H9 (cell line): ENCODE measurements at regions not wholly inside any gene's neighbourhood (a gene's known extent, or its start where the extent isn't known, plus 50 kb on each side); places are given as distances from the start of the nearest gene placed in this dataset.

ENCODE experiments used
- DNase-seq: peaks from one replicate; pipeline ENCODE4 v3.0.0-alpha.2; 2017
- H2AFZ ChIP-seq: one replicate; pipeline ENCODE4 v1.6.1; 2013; ENCODE audit warnings: mild to moderate bottlenecking, low read length, control low read depth, moderate library complexity
- H2AK5ac ChIP-seq: 2 replicates; pipeline ENCODE4 v1.6.1; 2013; ENCODE audit warnings: low read length, control low read depth, mixed read lengths; ENCODE audit not compliant: insufficient read length
- H2BK120ac ChIP-seq: one replicate; pipeline ENCODE4 v1.6.1; 2013; ENCODE audit warnings: low read depth, mild to moderate bottlenecking, low read length, control low read depth, inconsistent platforms; ENCODE audit not compliant: poor library complexity, severe bottlenecking
- H2BK12ac ChIP-seq: 2 replicates; pipeline ENCODE4 v1.6.1; 2013; ENCODE audit warnings: low read length, control low read depth, mixed read lengths, low read depth; ENCODE audit not compliant: insufficient read length
- H2BK15ac ChIP-seq: 2 replicates; pipeline ENCODE4 v1.6.1; 2013; ENCODE audit warnings: low read depth, low read length, control low read depth
- H2BK20ac ChIP-seq: one replicate; pipeline ENCODE4 v1.6.1; 2013; ENCODE audit warnings: low read depth, mild to moderate bottlenecking, low read length, control low read depth, inconsistent platforms; ENCODE audit not compliant: poor library complexity, severe bottlenecking
- H2BK5ac ChIP-seq: 2 replicates; pipeline ENCODE4 v1.6.1; 2013; ENCODE audit warnings: low read length, control low read depth, mixed read lengths; ENCODE audit not compliant: insufficient read length
- H3K14ac ChIP-seq: 2 replicates; pipeline ENCODE4 v1.6.1; 2013; ENCODE audit warnings: low read length, control low read depth; ENCODE audit not compliant: insufficient read depth
- H3K18ac ChIP-seq: 2 replicates; pipeline ENCODE4 v1.6.1; 2013; ENCODE audit warnings: low read depth, mild to moderate bottlenecking, mixed read lengths, low read length, control low read depth; ENCODE audit not compliant: insufficient read length
- H3K23ac ChIP-seq: 2 replicates; pipeline ENCODE4 v1.6.1; 2013; ENCODE audit warnings: low read length, control low read depth, mixed read lengths, low read depth; ENCODE audit not compliant: insufficient read length
- H3K23me2 ChIP-seq: 2 replicates; pipeline ENCODE4 v1.6.1; 2013; ENCODE audit warnings: low read depth, mild to moderate bottlenecking, mixed read lengths, low read length, control low read depth; ENCODE audit not compliant: insufficient read length, poor library complexity, severe bottlenecking
- H3K27ac ChIP-seq: 2 replicates; pipeline ENCODE4 v1.5.1; 2013; ENCODE audit warnings: low read length, control low read depth, mixed read lengths, low read depth; ENCODE audit not compliant: insufficient read length
- H3K27me3 ChIP-seq: 2 replicates; pipeline ENCODE4 v1.6.1; 2013; ENCODE audit warnings: low read length, control low read depth, inconsistent platforms; ENCODE audit not compliant: insufficient read depth
- H3K4ac ChIP-seq: 2 replicates; pipeline ENCODE4 v1.6.1; 2013; ENCODE audit warnings: low read depth, mild to moderate bottlenecking, control low read depth, inconsistent platforms, low read length, moderate library complexity
- H3K4me1 ChIP-seq: 2 replicates; pipeline ENCODE4 v1.6.1; 2013; ENCODE audit warnings: low read length, control low read depth, inconsistent platforms; ENCODE audit not compliant: insufficient read depth
- H3K4me2 ChIP-seq: 2 replicates; pipeline ENCODE4 v1.6.1; 2013; ENCODE audit warnings: low read length, control low read depth, mixed read lengths; ENCODE audit not compliant: insufficient read length, insufficient read depth
- H3K56ac ChIP-seq: 2 replicates; pipeline ENCODE4 v1.6.1; 2013; ENCODE audit warnings: low read depth, mild to moderate bottlenecking, mixed read lengths, low read length, control low read depth; ENCODE audit not compliant: insufficient read length
- H3K79me1 ChIP-seq: 2 replicates; pipeline ENCODE4 v1.6.1; 2013; ENCODE audit warnings: low read depth, mild to moderate bottlenecking, moderate library complexity, low read length, control low read depth, inconsistent platforms; ENCODE audit not compliant: insufficient read depth, poor library complexity, severe bottlenecking
- H3K79me2 ChIP-seq: 2 replicates; pipeline ENCODE4 v1.6.1; 2013; ENCODE audit warnings: low read length, control low read depth, inconsistent platforms; ENCODE audit not compliant: insufficient read depth
- H3K9ac ChIP-seq: 2 replicates; pipeline ENCODE4 v1.6.1; 2013; ENCODE audit warnings: low read length, control low read depth, mixed read lengths; ENCODE audit not compliant: insufficient read length; ENCODE audit errors: extremely low read depth
- H3K9me3 ChIP-seq: one replicate; pipeline ENCODE4 v1.6.1; 2013; ENCODE audit warnings: low read depth, low read length, inconsistent platforms; ENCODE audit not compliant: control insufficient read depth
- H3T11ph ChIP-seq: one replicate; pipeline ENCODE4 v1.6.1; 2013; ENCODE audit warnings: mild to moderate bottlenecking, low read length, control low read depth, inconsistent platforms
- H4K20me1 ChIP-seq: one replicate; pipeline ENCODE4 v1.6.1; 2013; ENCODE audit not compliant: control insufficient read depth, insufficient read length, insufficient read depth
- H4K5ac ChIP-seq: 2 replicates; pipeline ENCODE4 v1.6.1; 2013; ENCODE audit warnings: low read depth, mild to moderate bottlenecking, mixed read lengths, low read length, control low read depth; ENCODE audit not compliant: insufficient read length
- H4K8ac ChIP-seq: replicated peaks from 2 replicates; pipeline ENCODE4 v1.6.1; 2013; ENCODE audit warnings: low read length, control low read depth, mixed read lengths, low read depth; ENCODE audit not compliant: insufficient read length
- H4K91ac ChIP-seq: 2 replicates; pipeline ENCODE4 v1.6.1; 2013; ENCODE audit warnings: low read depth, mild to moderate bottlenecking, moderate library complexity, mixed read lengths, low read length, control low read depth; ENCODE audit not compliant: insufficient read length
- H3K27ac Mint-ChIP-seq, 3 experiments: 2 replicates in 2 of 3; 3 replicates in 1 of 3; pipeline ENCODE4 v1.8.0; 2020 to 2021; ENCODE audit warnings: mixed read lengths in 3 of 3, mild to moderate bottlenecking in 1 of 3, moderate library complexity in 1 of 3
- H3K27me3 Mint-ChIP-seq: 2 replicates; pipeline ENCODE4 v1.8.0; 2021; ENCODE audit warnings: low read depth, mild to moderate bottlenecking, moderate library complexity, mixed read lengths
- H3K36me3 Mint-ChIP-seq, 3 experiments: 2 replicates in 2 of 3; 3 replicates in 1 of 3; pipeline ENCODE4 v1.8.0; 2020 to 2021; ENCODE audit warnings: low read depth in 3 of 3, mixed read lengths in 3 of 3; ENCODE audit not compliant: insufficient read depth in 1 of 3
- H3K4me1 Mint-ChIP-seq, 2 experiments: 2 replicates each; pipeline ENCODE4 v1.8.0; 2020; ENCODE audit warnings: mixed read lengths in 2 of 2
- H3K4me3 Mint-ChIP-seq, 2 experiments: 2 replicates in 1 of 2; 3 replicates in 1 of 2; pipeline ENCODE4 v1.8.0; 2020 to 2021; ENCODE audit warnings: mild to moderate bottlenecking in 2 of 2, mixed read lengths in 2 of 2, moderate library complexity in 1 of 2
- H3K9me3 Mint-ChIP-seq, 2 experiments: 2 replicates in 1 of 2; 3 replicates in 1 of 2; pipeline ENCODE4 v1.8.0; 2020; ENCODE audit warnings: mild to moderate bottlenecking in 2 of 2, mixed read lengths in 2 of 2, moderate library complexity in 1 of 2
- CTCF ChIP-seq: fragments of 200-600 bp; sonication (generic); conservative IDR thresholded peaks from 3 replicates; pipeline ENCODE4 v1.8.0; 2021; ENCODE audit warnings: antibody characterized with exemption, mild to moderate bottlenecking
- WGBS: extraction: QIAGEN DNeasy Blood & Tissue Kit; methylation state at CpG from one replicate; pipeline ENCODE4 v1.1.7; 2013; ENCODE audit warnings: missing lambda C conversion rate, low lambda C conversion rate, mixed read lengths; ENCODE audit not compliant: insufficient read length; ENCODE audit errors: extremely low coverage; 5-methylcytosine and 5-hydroxymethylcytosine counted together

- WGBS: no CpG with 5 or more reads among the region's 9 CpGs
- Histone ChIP-seq H4K91ac (no peak overlapping the region), H2BK120ac (no peak overlapping the region), H3K27ac (no peak overlapping the region), H3K4ac (no peak overlapping the region), H3K56ac (no peak overlapping the region), H3K4me2 (no peak overlapping the region), H3K14ac (no peak overlapping the region), H2BK20ac (no peak overlapping the region), H3K18ac (no peak overlapping the region), H2BK5ac (no peak overlapping the region), H3K79me1 (no peaks in the 10 kb centered on the region), H3T11ph (no peak overlapping the region), H3K79me2 (no peaks in the 10 kb centered on the region), H3K9me3 (no peaks in the 10 kb centered on the region), H3K9ac (no peak overlapping the region), H4K8ac (no peak overlapping the region), H2BK15ac (no peak overlapping the region), H2AFZ (no peak overlapping the region), H3K23ac (no peak overlapping the region), H3K23me2 (no peaks in the 10 kb centered on the region), H3K27me3 (no peaks in the 10 kb centered on the region), H2AK5ac (no peak overlapping the region), H2BK12ac (no peak overlapping the region), H3K4me1 (no peaks in the 10 kb centered on the region), H4K5ac (no peak overlapping the region), H4K20me1 (no peaks in the 10 kb centered on the region)
- Mint-ChIP-seq H3K27ac (no peak overlapping the region), H3K27me3 (peaks cover 6% of the 10 kb centered on the region), H3K36me3 (no peaks in the 10 kb centered on the region), H3K4me3 (no peak overlapping the region), H3K9me3 (no peaks in the 10 kb centered on the region), H3K4me1 (no peaks in the 10 kb centered on the region; a peak in 1 of 4 replicates)
- DNase-seq: no peak
- no peak for TF ChIP-seq CTCF
These were observed 138.3 kb upstream of the PLET1 start for GRCh38 chr11:112398798-112399478.
